Neural cell (in vitro differentiated cells): ENCODE measurements at regions not wholly inside any gene's neighbourhood (a gene's known extent, or its start where the extent isn't known, plus 50 kb on each side); places are given as distances from the start of the nearest gene placed in this dataset.

Experiments used
- H2AFZ ChIP-seq: fragments of 200-600, 300-800 bp; sonication (generic), shearing (Covaris generic); 2 replicates; pipeline ENCODE4 v1.6.0; 2014; ENCODE audit warnings: low read depth, mild to moderate bottlenecking, antibody characterized with exemption, low read length, moderate library complexity
- H3F3A ChIP-seq: fragments of 200-600 bp; shearing (Covaris generic); 2 replicates; pipeline ENCODE4 v1.6.1; 2016; ENCODE audit warnings: mild to moderate bottlenecking, moderate library complexity, mixed read lengths, antibody characterized with exemption, low read length; ENCODE audit not compliant: insufficient read depth, poor library complexity, severe bottlenecking
- H3K27ac ChIP-seq: fragments of 200-600, 300-800 bp; sonication (generic), shearing (Covaris generic); 2 replicates; pipeline ENCODE4 v1.5.1; 2014; ENCODE audit warnings: mild to moderate bottlenecking, low read length, moderate library complexity
- H3K27me3 ChIP-seq: fragments of 300-800, 200-600 bp; sonication (generic), shearing (Covaris generic); 2 replicates; pipeline ENCODE4 v1.6.0; 2014; ENCODE audit warnings: mild to moderate bottlenecking, low read depth, low read length, moderate library complexity; ENCODE audit not compliant: insufficient read depth
- H3K36me3 ChIP-seq: fragments of 300-800, 200-600 bp; sonication (generic), shearing (Covaris generic); 2 replicates; pipeline ENCODE4 v1.5.1; 2014; ENCODE audit warnings: mild to moderate bottlenecking, antibody characterized with exemption, low read length, moderate library complexity; ENCODE audit not compliant: insufficient read depth
- H3K4me2 ChIP-seq: fragments of 300-800, 200-600 bp; sonication (generic), shearing (Covaris generic); 2 replicates; pipeline ENCODE4 v1.6.0; 2014; ENCODE audit warnings: mild to moderate bottlenecking, low read length
- H3K4me3 ChIP-seq: fragments of 300-800, 200-600 bp; sonication (generic), shearing (Covaris generic); 2 replicates; pipeline ENCODE4 v1.5.1; 2014; ENCODE audit warnings: mild to moderate bottlenecking, low read length, moderate library complexity
- H3K79me2 ChIP-seq: fragments of 200-600 bp; shearing (Covaris generic); replicated peaks from 2 replicates; pipeline ENCODE4 v1.6.0; 2014; ENCODE audit warnings: mild to moderate bottlenecking, low read length, moderate library complexity; ENCODE audit not compliant: insufficient read depth
- H3K9ac ChIP-seq: fragments of 300-800, 200-600 bp; sonication (generic), shearing (Covaris generic); 2 replicates; pipeline ENCODE4 v1.6.1; 2016; ENCODE audit warnings: mild to moderate bottlenecking, low read length, mixed read lengths
- H3K9me2 ChIP-seq: fragments of 200-600 bp; shearing (Covaris generic); 2 replicates; pipeline ENCODE4 v1.6.1; 2016; ENCODE audit warnings: mild to moderate bottlenecking, low read length, mixed read lengths; ENCODE audit not compliant: insufficient read depth
- H3K9me3 ChIP-seq: fragments of 200-600, 300-800 bp; sonication (generic), shearing (Covaris generic); 2 replicates; pipeline ENCODE4 v1.6.1; 2016; ENCODE audit warnings: mild to moderate bottlenecking, mixed run types, low read length, moderate library complexity, mixed read lengths
- H4K20me1 ChIP-seq: fragments of 200-600 bp; shearing (Covaris generic); 2 replicates; pipeline ENCODE4 v1.6.1; 2016; ENCODE audit warnings: mild to moderate bottlenecking, mixed run types; ENCODE audit not compliant: insufficient read depth
- CTCF ChIP-seq: fragments of 450-650 bp; IDR thresholded peaks from 2 replicates; pipeline ENCODE4 v1.5.1; 2014; ENCODE audit warnings: antibody characterized with exemption, mild to moderate bottlenecking, moderate library complexity; ENCODE audit not compliant: poor library complexity, severe bottlenecking
- EP300 ChIP-seq: fragments of 450-650 bp; conservative IDR thresholded peaks from 2 replicates; pipeline ENCODE4 v1.6.1; 2014; ENCODE audit warnings: antibody characterized with exemption, mild to moderate bottlenecking, moderate library complexity; ENCODE audit not compliant: poor library complexity, severe bottlenecking
- EZH2 ChIP-seq: fragments of 200-600, 300-800 bp; shearing (Covaris generic), sonication (generic); IDR thresholded peaks from 2 replicates; pipeline ENCODE4 v1.6.1; 2014; ENCODE audit warnings: antibody characterized with exemption, low read length, borderline replicate concordance, mild to moderate bottlenecking; ENCODE audit not compliant: insufficient read depth, poor library complexity, severe bottlenecking
- MXI1 ChIP-seq: fragments of 450-650 bp; conservative IDR thresholded peaks from 2 replicates; pipeline ENCODE4 v1.6.1; 2014; ENCODE audit warnings: antibody characterized with exemption, mild to moderate bottlenecking; ENCODE audit not compliant: poor library complexity, severe bottlenecking
- POLR2AphosphoS5 ChIP-seq: IDR thresholded peaks from 2 replicates; pipeline ENCODE4 v1.6.1; 2012
- RAD21 ChIP-seq: fragments of 450-650 bp; conservative IDR thresholded peaks from 2 replicates; pipeline ENCODE4 v1.6.1; 2014; ENCODE audit warnings: antibody characterized with exemption, mild to moderate bottlenecking, moderate library complexity
- REST ChIP-seq: IDR thresholded peaks from 2 replicates; pipeline ENCODE4 v1.6.1; 2012; ENCODE audit warnings: borderline replicate concordance
- SMC3 ChIP-seq: fragments of 450-650 bp; conservative IDR thresholded peaks from 2 replicates; pipeline ENCODE4 v1.6.1; 2014; ENCODE audit warnings: antibody characterized with exemption, mild to moderate bottlenecking, moderate library complexity; ENCODE audit not compliant: poor library complexity
- TAF1 ChIP-seq: IDR thresholded peaks from 2 replicates; pipeline ENCODE4 v1.6.1; 2012; ENCODE audit warnings: low read depth

- Histone ChIP-seq H3K27me3 (no peaks in the 10 kb centered on the region), H3K9me2 (no peaks in the 10 kb centered on the region), H3K36me3 (no peaks in the 10 kb centered on the region), H2AFZ (no peak overlapping the region), H3F3A (no peaks in the 10 kb centered on the region), H3K4me3 (no peak overlapping the region), H3K9me3 (no peaks in the 10 kb centered on the region), H3K9ac (no peak overlapping the region), H3K27ac (no peak overlapping the region), H4K20me1 (no peaks in the 10 kb centered on the region), H3K79me2 (no peaks in the 10 kb centered on the region), H3K4me2 (no peak overlapping the region)
- no peak for TF ChIP-seq EZH2
- no peak for TF ChIP-seq EP300
- TF ChIP-seq REST = no peak
- no peak for TF ChIP-seq CTCF
- TF ChIP-seq MXI1 = no peak
Measured at GRCh38 chr11:107274138-107274537, 183.5 kb downstream of the CWF19L2 start.

- Histone ChIP-seq H4K20me1 (no peaks in the 10 kb centered on the region), H3K9ac (no peak overlapping the region), H3K4me3 (no peak overlapping the region), H3F3A (no peaks in the 10 kb centered on the region), H3K36me3 (no peaks in the 10 kb centered on the region), H3K27me3 (no peaks in the 10 kb centered on the region), H3K4me2 (no peak overlapping the region), H3K27ac (no peak overlapping the region), H2AFZ (no peak overlapping the region), H3K9me3 (no peaks in the 10 kb centered on the region), H3K79me2 (no peaks in the 10 kb centered on the region), H3K9me2 (no peaks in the 10 kb centered on the region)
- TF ChIP-seq CTCF (no peak), EZH2 (no peak), POLR2AphosphoS5 (no peak), SMC3 (no peak), TAF1 (no peak), RAD21 (no peak), REST (no peak), EP300 (no peak), MXI1 (no peak)
Measured at GRCh38 chr11:107272561-107272960, 185.1 kb downstream of the CWF19L2 start.
